GM23338 (cell line): ENCODE measurements at regions not wholly inside any gene's neighbourhood (a gene's known extent, or its start where the extent isn't known, plus 50 kb on each side); places are given as distances from the start of the nearest gene placed in this dataset.

Experiments
- EZH2 ChIP-seq: fragments of 200-600 bp; sonication (generic); IDR thresholded peaks from one replicate; pipeline ENCODE4 v1.8.0; 2017; ENCODE audit warnings: antibody characterized with exemption, mild to moderate bottlenecking, low read depth; ENCODE audit not compliant: unreplicated experiment
- POLR2AphosphoS5 ChIP-seq: IDR thresholded peaks from 2 replicates; pipeline ENCODE4 v1.6.1; 2016; ENCODE audit warnings: antibody characterized with exemption, low read depth
- TF ChIP-seq, protein P1 (sequence below), 2 experiments: fragments of 200-600 bp in 1 of 2; sonication (generic) in 1 of 2; conservative IDR thresholded peaks; 2 replicates each; pipeline versions ENCODE4 v1.5.1 to v1.6.1; 2016 to 2017; ENCODE audit warnings: antibody characterized with exemption in 2 of 2, low read depth in 2 of 2, mild to moderate bottlenecking in 2 of 2, moderate library complexity in 1 of 2

DNA sequence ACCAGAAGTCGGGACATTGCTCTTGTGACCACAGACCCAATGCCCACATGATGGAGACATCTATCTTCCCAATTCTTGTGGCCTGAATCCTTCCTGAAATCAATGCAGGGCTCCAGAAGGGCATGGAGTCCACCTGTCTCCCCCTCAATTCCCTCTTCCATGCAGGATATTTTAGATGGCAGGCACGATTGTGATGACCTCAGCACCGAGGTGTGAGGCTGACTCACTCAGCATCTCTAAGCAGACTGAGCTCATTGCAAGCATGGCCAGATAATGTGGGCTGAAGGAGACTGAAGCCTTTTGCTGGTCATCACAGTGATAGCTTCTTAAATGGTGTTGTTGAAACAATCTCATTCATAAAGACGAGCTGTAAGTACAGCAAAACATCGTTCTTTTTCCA, 374.9 kb upstream of the PODXL start:
- TF ChIP-seq, protein P1, sequence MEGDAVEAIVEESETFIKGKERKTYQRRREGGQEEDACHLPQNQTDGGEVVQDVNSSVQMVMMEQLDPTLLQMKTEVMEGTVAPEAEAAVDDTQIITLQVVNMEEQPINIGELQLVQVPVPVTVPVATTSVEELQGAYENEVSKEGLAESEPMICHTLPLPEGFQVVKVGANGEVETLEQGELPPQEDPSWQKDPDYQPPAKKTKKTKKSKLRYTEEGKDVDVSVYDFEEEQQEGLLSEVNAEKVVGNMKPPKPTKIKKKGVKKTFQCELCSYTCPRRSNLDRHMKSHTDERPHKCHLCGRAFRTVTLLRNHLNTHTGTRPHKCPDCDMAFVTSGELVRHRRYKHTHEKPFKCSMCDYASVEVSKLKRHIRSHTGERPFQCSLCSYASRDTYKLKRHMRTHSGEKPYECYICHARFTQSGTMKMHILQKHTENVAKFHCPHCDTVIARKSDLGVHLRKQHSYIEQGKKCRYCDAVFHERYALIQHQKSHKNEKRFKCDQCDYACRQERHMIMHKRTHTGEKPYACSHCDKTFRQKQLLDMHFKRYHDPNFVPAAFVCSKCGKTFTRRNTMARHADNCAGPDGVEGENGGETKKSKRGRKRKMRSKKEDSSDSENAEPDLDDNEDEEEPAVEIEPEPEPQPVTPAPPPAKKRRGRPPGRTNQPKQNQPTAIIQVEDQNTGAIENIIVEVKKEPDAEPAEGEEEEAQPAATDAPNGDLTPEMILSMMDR (conservative IDR thresholded peaks at IDR 0.05; ENCODE audit: low read depth in 2 of 2): no peak
- TF ChIP-seq POLR2AphosphoS5 (no peak), EZH2 (no peak)
